GM03348 (cell line): ENCODE measurements at regions not wholly inside any gene's neighbourhood (a gene's known extent, or its start where the extent isn't known, plus 50 kb on each side); places are given as distances from the start of the nearest gene placed in this dataset.
A peak's percentile ranks its signal among the peaks of the same experiment; 100 is the strongest.

Experiments
- DNase-seq: peaks from one replicate; pipeline ENCODE4 v3.0.0; 2012; ENCODE audit warnings: low spot score

- no peak for DNase-seq
These were observed 586.5 kb upstream of the TMEM132C start for GRCh38 chr12:127680516-127680915.

- no peak for DNase-seq
These were observed 585.7 kb upstream of the TMEM132C start for GRCh38 chr12:127681151-127681754.

GRCh38 chr12:127685491-127685890 lies 581.5 kb upstream of the TMEM132C start:
- DNase-seq = no peak

GRCh38 chr12:127685931-127686330 lies 581.0 kb upstream of the TMEM132C start:
- DNase-seq = no peak

- no peak for DNase-seq
These were observed 579.8 kb upstream of the TMEM132C start for GRCh38 chr12:127687181-127687580.

GRCh38 chr12:127688906-127689428 lies 578.0 kb upstream of the TMEM132C start:
- no peak for DNase-seq

GRCh38 chr12:127690161-127690560 lies 576.8 kb upstream of the TMEM132C start:
- no peak for DNase-seq

GRCh38 chr12:127696963-127697362 lies 570.0 kb upstream of the TMEM132C start:
- DNase-seq = no peak

GRCh38 chr12:127703026-127703425 lies 563.9 kb upstream of the TMEM132C start:
- no peak for DNase-seq

GRCh38 chr12:127711108-127711507 lies 555.9 kb upstream of the TMEM132C start:
- no peak for DNase-seq

GRCh38 chr12:127712561-127712960 lies 554.4 kb upstream of the TMEM132C start:
- DNase-seq = no peak

GRCh38 chr12:127716166-127716565 lies 550.8 kb upstream of the TMEM132C start:
- no peak for DNase-seq

GRCh38 chr12:127717278-127717677 lies 549.7 kb upstream of the TMEM132C start:
- DNase-seq = no peak

GRCh38 chr12:127720334-127720733 lies 546.6 kb upstream of the TMEM132C start:
- DNase-seq = no peak

GRCh38 chr12:127722611-127723010 lies 544.4 kb upstream of the TMEM132C start:
- no peak for DNase-seq

GRCh38 chr12:127723251-127723650 lies 543.7 kb upstream of the TMEM132C start:
- no peak for DNase-seq

GRCh38 chr12:127726671-127727315 lies 540.2 kb upstream of the TMEM132C start:
- peak; percentile 10 for DNase-seq

- DNase-seq = peak; percentile 29
These were observed 538.7 kb upstream of the TMEM132C start for GRCh38 chr12:127728285-127728684.

GRCh38 chr12:127728729-127729128 lies 538.2 kb upstream of the TMEM132C start:
- no peak for DNase-seq

- no peak for DNase-seq
These were observed 537.6 kb upstream of the TMEM132C start for GRCh38 chr12:127729381-127729780.

- no peak for DNase-seq
These were observed 535.3 kb upstream of the TMEM132C start for GRCh38 chr12:127731657-127732056.

GRCh38 chr12:127742231-127742630 lies 524.7 kb upstream of the TMEM132C start:
- no peak for DNase-seq

- DNase-seq = no peak
These were observed 521.3 kb upstream of the TMEM132C start for GRCh38 chr12:127745469-127746212.
